HCT116 (cell line): ENCODE measurements at regions not wholly inside any gene's neighbourhood (a gene's known extent, or its start where the extent isn't known, plus 50 kb on each side); places are given as distances from the start of the nearest gene placed in this dataset.

Experiments used
- ATAC-seq: fragments of 200-7000 bp; cut with Tn5 transposase; 2 replicates; pipeline ENCODE4 v1.9.1; 2020; ENCODE audit warnings: mild to moderate bottlenecking, moderate library complexity
- BruUV-seq: library from RNA; stranded (reverse); fragments of 400-500 nt; replicated peaks from 2 replicates; lab custom pipeline; 2021; lab: Mats Ljungman, UMichigan
- CTCF ChIA-PET: fragments of 300-600 bp; sonication (Branson Sonifier 250); formaldehyde crosslinking; loops from one replicate; lab custom pipeline; 2021; ENCODE audit warnings: antibody characterized with exemption; lab: Charles Lee
- POLR2A ChIA-PET: fragments of 300-600, 350-600 bp; sonication (Branson Sonifier 250); formaldehyde crosslinking; loops from one replicate; lab custom pipeline; 2021; ENCODE audit warnings: antibody characterized with exemption; lab: Charles Lee
- RAD21 ChIA-PET, 2 experiments: fragments of 300-600 bp; sonication (Branson Sonifier 250); formaldehyde crosslinking; loops; one replicate each; lab custom pipeline; 2023; ENCODE audit warnings: low total read pairs in 2 of 2; ENCODE audit not compliant: uncharacterized antibody in 2 of 2, unreplicated experiment in 2 of 2, low non-redundant PET in 1 of 2; lab: Charles Lee
- DNase-seq: peaks from one replicate; pipeline ENCODE4 v3.0.0-alpha.2; 2010; ENCODE audit warnings: low read depth, low spot score
- H2AFZ ChIP-seq: fragments of 200-600 bp; shearing (Covaris generic), sonication (generic); 2 replicates; pipeline ENCODE4 v1.6.1; 2017; ENCODE audit warnings: low read depth, mixed run types, mixed read lengths, antibody characterized with exemption, low read length; ENCODE audit not compliant: poor library complexity, severe bottlenecking
- H3K27ac ChIP-seq: 2 replicates; pipeline ENCODE4 v1.5.1; 2012; ENCODE audit warnings: low read depth, low read length
- H3K27me3 ChIP-seq: fragments of 200-600 bp; sonication (generic); 2 replicates; pipeline ENCODE4 v1.6.1; 2016; ENCODE audit warnings: mixed run types, low read length, mixed read lengths; ENCODE audit not compliant: insufficient read depth
- H3K36me3 ChIP-seq, 2 experiments: fragments of 200-500 bp in 1 of 2; fragments of 200-600 bp in 1 of 2; sonication (Bioruptor generic) in 1 of 2; sonication (generic) in 1 of 2; 2 replicates each; pipeline versions ENCODE4 v1.5.1 to v1.6.1; 2014 to 2016; ENCODE audit warnings: low read length in 2 of 2, inconsistent platforms in 1 of 2, mixed read lengths in 1 of 2, mixed run types in 1 of 2; ENCODE audit not compliant: insufficient read depth in 2 of 2, control insufficient read depth in 1 of 2
- H3K4me1 ChIP-seq, 2 experiments: fragments of 200-600 bp in 1 of 2; sonication (generic) in 1 of 2; 2 replicates each; pipeline versions ENCODE4 v1.5.1 to v1.6.1; 2012 to 2017; ENCODE audit warnings: low read length in 2 of 2, inconsistent platforms in 1 of 2, mild to moderate bottlenecking in 1 of 2, mixed read lengths in 1 of 2, mixed run types in 1 of 2, moderate library complexity in 1 of 2; ENCODE audit not compliant: insufficient read depth in 2 of 2, control insufficient read depth in 1 of 2
- H3K4me2 ChIP-seq: fragments of 200-600 bp; sonication (generic); 2 replicates; pipeline ENCODE4 v1.6.1; 2017; ENCODE audit warnings: mixed run types, low read length, mixed read lengths
- H3K4me3 ChIP-seq, 2 experiments: fragments of 200-600 bp in 1 of 2; sonication (generic) in 1 of 2; replicated peaks in 1 of 2; 2 replicates each; pipeline ENCODE4 v1.5.1; 2011 to 2016; ENCODE audit warnings: low read length in 2 of 2, control low read depth in 1 of 2, low read depth in 1 of 2, mild to moderate bottlenecking in 1 of 2, mixed read lengths in 1 of 2, mixed run types in 1 of 2
- H3K79me2 ChIP-seq: fragments of 200-600 bp; sonication (generic); 2 replicates; pipeline ENCODE4 v1.6.1; 2017; ENCODE audit warnings: mild to moderate bottlenecking, mixed run types, low read length, moderate library complexity, mixed read lengths; ENCODE audit not compliant: insufficient read depth
- H3K9ac ChIP-seq: fragments of 200-600 bp; sonication (generic); 2 replicates; pipeline ENCODE4 v1.6.1; 2016; ENCODE audit warnings: low read length, mixed read lengths
- H3K9me2 ChIP-seq: fragments of 200-600 bp; sonication (generic), shearing (Covaris generic); 2 replicates; pipeline ENCODE4 v1.6.1; 2017; ENCODE audit warnings: mixed run types, mild to moderate bottlenecking, moderate library complexity; ENCODE audit not compliant: insufficient read depth
- H3K9me3 ChIP-seq, 2 experiments: fragments of 200-500 bp in 1 of 2; fragments of 200-600 bp in 1 of 2; sonication (Bioruptor generic) in 1 of 2; sonication (generic) in 1 of 2; 2 replicates each; pipeline ENCODE4 v1.6.1; 2014 to 2017; ENCODE audit warnings: low read length in 2 of 2, mixed read lengths in 2 of 2, inconsistent platforms in 1 of 2, low read depth in 1 of 2, mild to moderate bottlenecking in 1 of 2, mixed run types in 1 of 2, moderate library complexity in 1 of 2; ENCODE audit not compliant: control insufficient read depth in 1 of 2, insufficient read depth in 1 of 2
- H4K20me1 ChIP-seq: fragments of 200-600 bp; sonication (generic), shearing (Covaris generic); 2 replicates; pipeline ENCODE4 v1.6.1; 2017; ENCODE audit warnings: mixed run types, mild to moderate bottlenecking, moderate library complexity; ENCODE audit not compliant: insufficient read depth
- ATF3 ChIP-seq: IDR thresholded peaks from 2 replicates; pipeline ENCODE4 v1.6.1; 2012
- CBX3 ChIP-seq: IDR thresholded peaks from 2 replicates; pipeline ENCODE4 v1.6.1; 2012; ENCODE audit warnings: low read depth
- CEBPB ChIP-seq: IDR thresholded peaks from 2 replicates; pipeline ENCODE4 v1.6.1; 2012; ENCODE audit warnings: low read depth
- EGR1 ChIP-seq: IDR thresholded peaks from 2 replicates; pipeline ENCODE4 v1.6.1; 2012; ENCODE audit warnings: low read depth
- EZH2phosphoT487 ChIP-seq: fragments of 200-600 bp; IDR thresholded peaks from 2 replicates; pipeline ENCODE4 v1.6.1; 2018; ENCODE audit warnings: antibody characterized with exemption, borderline replicate concordance
- FOSL1 ChIP-seq: IDR thresholded peaks from 2 replicates; pipeline ENCODE4 v1.6.1; 2012; ENCODE audit warnings: low read depth
- JUND ChIP-seq: IDR thresholded peaks from 2 replicates; pipeline ENCODE4 v1.6.1; 2012
- MAX ChIP-seq: IDR thresholded peaks from 2 replicates; pipeline ENCODE4 v1.6.1; 2012
- RAD21 ChIP-seq: IDR thresholded peaks from 2 replicates; pipeline ENCODE4 v1.6.1; 2012; ENCODE audit warnings: low read depth, mild to moderate bottlenecking
- REST ChIP-seq: IDR thresholded peaks from 2 replicates; pipeline ENCODE4 v1.6.1; 2012; ENCODE audit warnings: low read depth
- YY1 ChIP-seq: IDR thresholded peaks from 2 replicates; pipeline ENCODE4 v1.6.1; 2011; ENCODE audit warnings: low read length, low read depth, moderate library complexity, mild to moderate bottlenecking; ENCODE audit not compliant: insufficient replicate concordance; ENCODE audit errors: extremely low read depth
- ZBTB33 ChIP-seq: IDR thresholded peaks from 2 replicates; pipeline ENCODE4 v1.6.1; 2011; ENCODE audit warnings: mild to moderate bottlenecking, low read length, moderate library complexity; ENCODE audit not compliant: insufficient replicate concordance; ENCODE audit errors: extremely low read depth
- ZFX ChIP-seq: fragments of 450-650 bp; IDR thresholded peaks from 2 replicates; pipeline ENCODE4 v1.6.1; 2017
- ZNF274 ChIP-seq: fragments of 200-500 bp; sonication (Bioruptor generic); IDR thresholded peaks from 2 replicates; pipeline ENCODE4 v1.6.1; 2014; ENCODE audit warnings: mild to moderate bottlenecking, low read depth, low read length, inconsistent platforms
- intact Hi-C: fragments of 100-400 bp; cut with micrococcal nuclease; formaldehyde crosslinking; loops from 2 replicates; pipeline ENCODE4 v1.10.0; 2022

GRCh38 chr5:71862087-71862486 lies 143.0 kb downstream of the CARTPT start:
- Histone ChIP-seq H3K79me2 (no peaks in the 10 kb centered on the region), H3K4me2 (no peak overlapping the region), H3K9ac (no peak overlapping the region), H3K4me3 (no peak overlapping the region), H4K20me1 (no peaks in the 10 kb centered on the region), H3K27me3 (no peaks in the 10 kb centered on the region), H3K27ac (no peak overlapping the region), H3K36me3 (no peaks in the 10 kb centered on the region), H2AFZ (no peak overlapping the region), H3K9me2 (no peaks in the 10 kb centered on the region), H3K9me3 (no peaks in the 10 kb centered on the region), H3K4me1 (no peaks in the 10 kb centered on the region)
- DNase-seq (no peak), ATAC-seq (no peak)
- ChIA-PET CTCF (no interaction called here), RAD21 (interaction anchor here in 1 of 2 experiments (0.7 kb wide), 1 partner anchor 288 kb away, joined by 3 read pairs; no protein-coding TSS in a partner anchor), POLR2A (no interaction called here)
- no TSS peak for BruUV-seq
- TF ChIP-seq REST (no peak), ZBTB33 (no peak), FOSL1 (no peak), RAD21 (no peak), YY1 (no peak), MAX (no peak), EGR1 (no peak), EZH2phosphoT487 (no peak), CEBPB (no peak), ZFX (no peak), ZNF274 (no peak), CBX3 (no peak), JUND (no peak), ATF3 (no peak)
- intact Hi-C loops, result no loop called here
